NT2/D1 (cell line): ENCODE measurements at regions not wholly inside any gene's neighbourhood (a gene's known extent, or its start where the extent isn't known, plus 50 kb on each side); places are given as distances from the start of the nearest gene placed in this dataset.

Source experiments
- SUZ12 ChIP-seq: IDR thresholded peaks from 2 replicates; pipeline ENCODE4 v1.6.1; 2011; ENCODE audit not compliant: insufficient read length, insufficient read depth; ENCODE audit errors: extremely low read depth
- YY1 ChIP-seq: IDR thresholded peaks from 2 replicates; pipeline ENCODE4 v1.6.1; 2011; ENCODE audit not compliant: insufficient read length, insufficient read depth
- ZNF274 ChIP-seq: IDR thresholded peaks from 2 replicates; pipeline ENCODE4 v1.6.1; 2011; ENCODE audit warnings: mild to moderate bottlenecking, low read depth, low read length

- TF ChIP-seq SUZ12 = no peak
- no peak for TF ChIP-seq ZNF274
- no peak for TF ChIP-seq YY1
Observed at GRCh38 chr13:107854880-107855279, 360.5 kb downstream of the LIG4 start.
